Ishikawa (cell line): ENCODE measurements at regions not wholly inside any gene's neighbourhood (a gene's known extent, or its start where the extent isn't known, plus 50 kb on each side); places are given as distances from the start of the nearest gene placed in this dataset.

Experiments
- CEBPB ChIP-seq: IDR thresholded peaks from 2 replicates; pipeline ENCODE4 v1.6.1; 2012
- CREB1 ChIP-seq: IDR thresholded peaks from 2 replicates; pipeline ENCODE4 v1.6.1; 2012; ENCODE audit warnings: low read depth
- EGR1 ChIP-seq: IDR thresholded peaks from 2 replicates; pipeline ENCODE4 v1.6.1; 2012
- EP300 ChIP-seq: IDR thresholded peaks from 2 replicates; pipeline ENCODE4 v1.6.1; 2012; ENCODE audit warnings: borderline replicate concordance
- FOXM1 ChIP-seq: IDR thresholded peaks from 2 replicates; pipeline ENCODE4 v1.6.1; 2012; ENCODE audit warnings: low read depth, borderline replicate concordance
- NFIC ChIP-seq: IDR thresholded peaks from 2 replicates; pipeline ENCODE4 v1.6.1; 2012
- RAD21 ChIP-seq: IDR thresholded peaks from 2 replicates; pipeline ENCODE4 v1.6.1; 2012; ENCODE audit warnings: low read depth
- REST ChIP-seq: IDR thresholded peaks from 2 replicates; pipeline ENCODE4 v1.6.1; 2012; ENCODE audit warnings: low read depth, mild to moderate bottlenecking
- TAF1 ChIP-seq: IDR thresholded peaks from 2 replicates; pipeline ENCODE4 v1.6.1; 2012; ENCODE audit warnings: low read depth, mild to moderate bottlenecking
- TCF12 ChIP-seq: IDR thresholded peaks from 2 replicates; pipeline ENCODE4 v1.6.1; 2012; ENCODE audit warnings: low read depth
- TEAD4 ChIP-seq: IDR thresholded peaks from 2 replicates; pipeline ENCODE4 v1.6.1; 2012
- YY1 ChIP-seq: IDR thresholded peaks from 2 replicates; pipeline ENCODE4 v1.6.1; 2012; ENCODE audit warnings: low read depth
- ZBTB7A ChIP-seq: IDR thresholded peaks from 2 replicates; pipeline ENCODE4 v1.6.1; 2012; ENCODE audit warnings: low read depth
- TF ChIP-seq, protein P1 (sequence below): IDR thresholded peaks from 2 replicates; pipeline ENCODE4 v1.6.1; 2012
- TF ChIP-seq, protein P2 (sequence below): IDR thresholded peaks from 2 replicates; pipeline ENCODE4 v1.6.1; 2012

GRCh38 chr13:58587183-58587582 is 955.6 kb downstream of the PCDH17 start:
- TF ChIP-seq, protein P1, sequence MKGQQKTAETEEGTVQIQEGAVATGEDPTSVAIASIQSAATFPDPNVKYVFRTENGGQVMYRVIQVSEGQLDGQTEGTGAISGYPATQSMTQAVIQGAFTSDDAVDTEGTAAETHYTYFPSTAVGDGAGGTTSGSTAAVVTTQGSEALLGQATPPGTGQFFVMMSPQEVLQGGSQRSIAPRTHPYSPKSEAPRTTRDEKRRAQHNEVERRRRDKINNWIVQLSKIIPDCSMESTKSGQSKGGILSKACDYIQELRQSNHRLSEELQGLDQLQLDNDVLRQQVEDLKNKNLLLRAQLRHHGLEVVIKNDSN = no peak
- TF ChIP-seq FOXM1 (no peak), TEAD4 (no peak), REST (no peak), NFIC (no peak), RAD21 (no peak), YY1 (no peak), CREB1 (no peak), EP300 (no peak), EGR1 (no peak), TCF12 (no peak), TAF1 (no peak), ZBTB7A (no peak), CEBPB (no peak)
- TF ChIP-seq, protein P2, sequence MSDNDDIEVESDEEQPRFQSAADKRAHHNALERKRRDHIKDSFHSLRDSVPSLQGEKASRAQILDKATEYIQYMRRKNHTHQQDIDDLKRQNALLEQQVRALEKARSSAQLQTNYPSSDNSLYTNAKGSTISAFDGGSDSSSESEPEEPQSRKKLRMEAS = no peak

- no peak for TF ChIP-seq NFIC
- no peak for TF ChIP-seq RAD21
- no peak for TF ChIP-seq TAF1
- no peak for TF ChIP-seq REST
- no peak for TF ChIP-seq EP300
- TF ChIP-seq TCF12 = no peak
- no peak for TF ChIP-seq EGR1
- TF ChIP-seq, protein P1 = no peak
- no peak for TF ChIP-seq CEBPB
- no peak for TF ChIP-seq CREB1
These were observed 960.5 kb downstream of the PCDH17 start for GRCh38 chr13:58592052-58592451.

DNA sequence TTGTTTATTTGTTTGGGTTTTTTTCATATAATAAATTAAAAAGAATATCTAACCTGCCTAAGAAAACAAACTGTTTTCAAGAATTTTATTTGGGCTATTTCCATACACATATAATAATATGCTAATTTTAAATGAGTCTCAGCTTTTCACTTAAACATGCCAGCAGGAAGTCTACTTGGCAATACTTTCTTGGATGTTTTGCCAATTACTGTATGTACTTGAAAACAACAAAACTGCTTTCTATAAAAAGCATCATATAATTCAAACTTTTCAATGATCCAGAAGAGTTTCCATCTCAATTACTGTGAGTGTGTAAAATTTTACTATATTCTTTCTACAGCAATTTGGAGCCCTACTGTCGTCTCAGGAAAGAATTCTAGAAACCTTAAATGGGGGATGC is 961.2 kb downstream of the PCDH17 start:
- TF ChIP-seq FOXM1 (no peak), ZBTB7A (no peak), REST (no peak), TCF12 (no peak), YY1 (no peak), TAF1 (no peak), TEAD4 (no peak), NFIC (no peak), RAD21 (no peak), CEBPB (no peak), EGR1 (no peak), EP300 (no peak), CREB1 (no peak)
- TF ChIP-seq, protein P2 = no peak
- TF ChIP-seq, protein P1 = no peak

- no peak for TF ChIP-seq NFIC
- TF ChIP-seq YY1 = no peak
- no peak for TF ChIP-seq TAF1
- TF ChIP-seq RAD21 = no peak
- no peak for TF ChIP-seq EP300
- no peak for TF ChIP-seq TCF12
- no peak for TF ChIP-seq ZBTB7A
These were observed 963.4 kb downstream of the PCDH17 start for GRCh38 chr13:58594747-58595600.
